Memory B cell (primary cell): ENCODE measurements at regions not wholly inside any gene's neighbourhood (a gene's known extent, or its start where the extent isn't known, plus 50 kb on each side); places are given as distances from the start of the nearest gene placed in this dataset.
"Not testable (repeated sequence)": the region's sequence is repeated elsewhere in the genome, so short reads cannot be mapped to it uniquely, and the experiment has no call there.

Experiments
- ATAC-seq: fragments of 150-1000 bp; cut with Tn5 transposase; 2 replicates; pipeline ENCODE4 v1.10.0; 2021; ENCODE audit warnings: low read depth, mild to moderate bottlenecking, moderate library complexity
- DNase-seq, 2 donors: peaks; one replicate each; pipeline ENCODE4 v3.0.0; 2022; ENCODE audit warnings: low spot score in 2 of 2
- H3K27ac Mint-ChIP-seq: one replicate; pipeline ENCODE4 v1.8.0; 2022; ENCODE audit warnings: mild to moderate bottlenecking, moderate library complexity, mixed read lengths
- H3K27me3 Mint-ChIP-seq: one replicate; pipeline ENCODE4 v1.8.0; 2022; ENCODE audit warnings: mixed read lengths
- H3K36me3 Mint-ChIP-seq: one replicate; pipeline ENCODE4 v1.8.0; 2022; ENCODE audit warnings: mild to moderate bottlenecking, mixed read lengths
- H3K4me1 Mint-ChIP-seq: one replicate; pipeline ENCODE4 v1.8.0; 2022; ENCODE audit warnings: mixed read lengths
- H3K4me3 Mint-ChIP-seq: one replicate; pipeline ENCODE4 v1.8.0; 2022; ENCODE audit warnings: mild to moderate bottlenecking, moderate library complexity, mixed read lengths
- H3K9me3 Mint-ChIP-seq: one replicate; pipeline ENCODE4 v1.8.0; 2022; ENCODE audit warnings: mixed read lengths

DNA sequence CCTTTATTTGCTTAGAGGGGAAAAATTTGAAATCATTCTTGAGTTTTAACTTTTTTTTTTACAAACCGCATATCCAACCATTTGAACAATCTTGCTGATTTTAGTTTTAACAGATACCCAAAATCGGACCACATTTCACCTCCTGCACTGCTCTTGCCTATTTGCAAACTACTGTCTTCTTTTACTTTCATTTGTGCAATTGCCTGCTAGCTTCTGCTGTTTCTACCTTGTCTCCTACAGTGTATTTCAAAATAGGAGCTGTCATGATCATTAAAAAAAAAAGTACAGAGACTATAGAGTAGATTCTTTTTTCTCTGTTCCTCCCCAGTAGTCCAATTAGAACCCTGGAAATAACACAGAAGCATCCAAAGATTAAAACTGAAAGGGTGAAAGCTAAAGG lies 1081.2 kb downstream of the SOCS6 start:
- Mint-ChIP-seq H3K27me3 (no peaks in the 10 kb centered on the region), H3K27ac (no peak overlapping the region), H3K36me3 (no peaks in the 10 kb centered on the region), H3K9me3 (peaks cover 18% of the 10 kb centered on the region), H3K4me1 (no peaks in the 10 kb centered on the region), H3K4me3 (no peak overlapping the region)
- DNase-seq (no peak), ATAC-seq (no peak)

DNA sequence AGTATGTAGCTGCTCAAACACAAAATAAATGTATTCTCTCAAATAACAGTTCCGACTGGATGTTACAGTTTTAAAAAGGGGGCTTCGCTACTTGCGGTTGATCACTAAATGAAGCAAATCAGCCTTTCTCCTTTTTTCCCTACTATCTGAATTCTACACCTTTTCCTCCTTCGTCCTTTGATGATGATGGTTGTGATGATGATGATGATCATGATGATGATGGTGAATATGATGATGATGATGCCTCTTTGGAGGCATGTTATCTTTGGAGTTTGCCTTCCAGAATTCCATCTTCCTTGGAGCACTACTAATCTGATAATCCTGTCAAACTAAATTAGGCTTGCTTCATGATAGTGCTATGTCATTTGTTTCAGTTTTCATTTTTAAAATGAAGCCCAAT lies 1073.3 kb downstream of the SOCS6 start:
- Mint-ChIP-seq H3K4me3 (no peak overlapping the region), H3K4me1 (no peaks in the 10 kb centered on the region), H3K27ac (no peak overlapping the region), H3K9me3 (peaks cover 11% of the 10 kb centered on the region), H3K27me3 (peaks cover 2% of the 10 kb centered on the region), H3K36me3 (no peaks in the 10 kb centered on the region)
- DNase-seq (no peak), ATAC-seq (no peak)

DNA sequence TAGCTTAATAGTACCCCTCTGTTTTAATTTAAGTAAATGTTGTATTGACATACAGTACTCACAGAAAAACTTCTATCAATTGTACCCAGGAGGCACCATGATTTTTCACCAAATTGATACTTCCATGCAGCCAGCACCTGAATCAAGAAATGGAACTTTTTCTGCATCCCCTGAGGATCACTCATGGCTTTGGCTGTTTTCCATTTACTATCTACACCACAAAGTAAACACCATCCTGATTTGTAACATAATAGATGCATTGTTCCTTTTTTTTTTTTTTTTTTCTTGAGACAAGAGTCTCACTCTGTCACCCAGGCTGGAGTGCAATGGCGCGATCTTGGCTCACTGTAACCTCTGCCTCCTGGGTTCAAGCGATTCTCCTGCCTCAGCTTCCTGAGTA lies 1066.8 kb downstream of the SOCS6 start:
- not testable (repeated sequence) for H3K36me3 Mint-ChIP-seq, H3K27ac Mint-ChIP-seq, DNase-seq, H3K4me3 Mint-ChIP-seq, H3K27me3 Mint-ChIP-seq, H3K9me3 Mint-ChIP-seq, H3K4me1 Mint-ChIP-seq, ATAC-seq

DNA sequence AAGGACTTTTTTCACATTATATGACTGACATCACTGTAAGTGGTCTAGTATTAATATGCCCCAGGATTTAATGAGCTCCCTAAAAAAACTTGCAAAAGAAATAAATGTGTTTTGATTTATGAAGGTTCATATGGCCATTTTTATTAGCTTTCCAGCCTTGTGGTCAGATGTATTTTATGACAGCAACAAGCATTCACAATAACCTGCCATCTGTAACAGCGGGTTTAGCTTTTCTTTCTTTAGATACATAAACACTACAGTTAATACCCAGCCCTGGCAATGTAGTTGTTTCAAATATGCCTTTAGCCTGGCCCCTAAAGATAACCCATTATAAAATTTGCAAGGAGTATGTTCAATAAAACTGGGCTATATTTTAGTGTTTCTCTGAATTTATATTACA lies 1063.8 kb downstream of the SOCS6 start:
- Mint-ChIP-seq H3K4me1 (no peaks in the 10 kb centered on the region), H3K27me3 (no peaks in the 10 kb centered on the region), H3K36me3 (no peaks in the 10 kb centered on the region), H3K9me3 (no peaks in the 10 kb centered on the region), H3K27ac (no peak overlapping the region), H3K4me3 (no peak overlapping the region)
- ATAC-seq: no peak
- no peak for DNase-seq

DNA sequence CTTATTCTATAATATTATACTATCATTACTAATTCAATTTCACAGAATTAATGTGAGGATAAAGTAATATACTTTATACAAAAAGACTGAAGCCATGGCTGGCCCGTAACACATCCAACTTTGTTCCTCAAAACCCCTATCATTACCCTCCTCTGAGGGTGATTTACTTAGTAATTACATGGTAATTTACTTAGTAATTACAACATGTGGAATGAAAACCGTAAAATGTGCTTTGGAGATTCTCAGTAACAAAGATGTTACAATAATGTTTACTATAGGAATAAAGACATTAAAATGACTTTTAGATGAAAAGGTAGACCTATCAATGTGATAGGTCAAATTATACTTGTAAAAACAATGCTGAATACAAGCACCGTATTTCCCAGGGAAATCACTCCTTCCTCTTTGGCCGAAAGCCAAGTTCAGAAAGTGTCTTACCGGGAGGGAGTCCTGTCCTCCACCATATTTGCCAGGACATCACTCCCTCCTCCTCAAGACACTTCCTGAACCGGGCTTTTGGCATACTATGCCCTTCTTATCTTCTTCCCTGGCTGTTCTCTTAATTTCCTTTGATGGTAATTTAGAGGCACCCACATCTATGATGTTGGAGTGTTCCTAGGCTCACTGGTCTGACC lies 1047.8 kb downstream of the SOCS6 start:
- ATAC-seq (no peak), DNase-seq (no peak)
- no peak overlapping the region for H3K4me3 Mint-ChIP-seq

DNA sequence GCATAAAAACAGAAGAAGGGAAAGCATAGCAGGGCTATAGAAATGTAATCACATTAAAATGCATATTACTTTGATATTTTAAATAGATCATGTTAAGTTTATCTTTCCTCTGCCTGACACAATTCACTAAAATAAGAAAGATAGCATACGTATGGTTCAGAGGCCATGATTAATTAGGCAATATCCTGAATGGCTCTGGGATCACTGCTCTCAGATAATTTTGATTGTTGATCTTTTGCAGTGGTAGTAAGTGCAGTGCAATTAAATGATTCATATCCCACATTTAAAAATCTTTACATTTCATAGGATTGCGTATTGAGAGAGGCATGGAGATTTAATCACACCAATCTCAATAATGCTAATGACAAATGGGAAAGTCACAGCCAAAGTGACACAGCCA lies 1040.7 kb downstream of the SOCS6 start:
- no peak for ATAC-seq
- H3K4me1 Mint-ChIP-seq: peaks cover 2% of the 10 kb centered on the region
- no peaks in the 10 kb centered on the region for H3K27me3 Mint-ChIP-seq
- DNase-seq: no peak
- no peak overlapping the region for H3K27ac Mint-ChIP-seq
- H3K9me3 Mint-ChIP-seq: peaks cover 4% of the 10 kb centered on the region
- no peaks in the 10 kb centered on the region for H3K36me3 Mint-ChIP-seq
- H3K4me3 Mint-ChIP-seq: no peak overlapping the region

More for the DNA sequence above, 1047.8 kb downstream of the SOCS6 start:
- Mint-ChIP-seq H3K36me3 (no peaks in the 10 kb centered on the region), H3K4me1 (peaks cover 2% of the 10 kb centered on the region), H3K9me3 (peaks cover 2% of the 10 kb centered on the region), H3K27ac (no peak overlapping the region), H3K27me3 (no peaks in the 10 kb centered on the region)

DNA sequence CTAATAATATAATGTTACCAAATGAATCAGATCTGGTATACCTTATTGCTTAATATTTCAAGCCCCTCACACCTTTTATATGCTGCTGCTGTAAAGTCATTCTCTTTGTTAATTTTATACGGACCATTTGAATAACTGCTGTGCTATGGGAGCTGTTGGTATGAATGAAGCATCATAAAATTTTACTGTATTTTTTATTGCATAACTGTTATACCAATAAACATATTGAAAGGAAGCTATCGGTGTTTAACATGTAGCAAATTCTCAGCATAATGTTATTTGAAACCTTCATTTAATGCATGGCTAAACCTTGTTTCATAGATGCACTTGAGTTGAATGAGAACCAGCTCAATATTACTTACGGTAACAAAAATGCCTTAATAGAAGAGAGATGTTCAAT lies 1040.3 kb downstream of the SOCS6 start:
- Mint-ChIP-seq H3K9me3 (peaks cover 4% of the 10 kb centered on the region), H3K27me3 (no peaks in the 10 kb centered on the region), H3K36me3 (no peaks in the 10 kb centered on the region), H3K27ac (no peak overlapping the region), H3K4me3 (no peak overlapping the region), H3K4me1 (peaks cover 2% of the 10 kb centered on the region)
- ATAC-seq: no peak
- no peak for DNase-seq

DNA sequence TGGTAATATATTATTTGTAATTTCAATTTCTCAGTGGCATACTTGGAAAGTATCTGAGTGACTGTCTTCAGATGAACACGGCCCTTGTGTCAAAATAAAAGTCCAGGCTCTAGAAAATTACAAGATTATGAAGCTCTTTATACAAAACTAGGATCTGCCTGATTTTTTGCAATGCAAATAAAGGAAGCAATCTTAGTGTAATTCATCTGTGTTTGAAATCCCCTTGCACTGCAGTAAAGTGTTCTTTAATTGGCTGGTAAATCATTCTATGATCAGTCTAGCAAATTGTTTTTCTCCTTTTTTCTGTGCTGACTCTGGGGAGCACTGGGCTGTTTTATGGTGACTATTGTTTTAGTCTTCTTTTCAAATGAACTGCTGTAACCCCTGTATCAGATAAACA lies 1039.0 kb downstream of the SOCS6 start:
- Mint-ChIP-seq H3K4me1 (peaks cover 2% of the 10 kb centered on the region), H3K36me3 (no peaks in the 10 kb centered on the region), H3K4me3 (no peak overlapping the region), H3K27me3 (no peaks in the 10 kb centered on the region), H3K27ac (no peak overlapping the region), H3K9me3 (peaks cover 4% of the 10 kb centered on the region)
- DNase-seq: no peak
- ATAC-seq: no peak

DNA sequence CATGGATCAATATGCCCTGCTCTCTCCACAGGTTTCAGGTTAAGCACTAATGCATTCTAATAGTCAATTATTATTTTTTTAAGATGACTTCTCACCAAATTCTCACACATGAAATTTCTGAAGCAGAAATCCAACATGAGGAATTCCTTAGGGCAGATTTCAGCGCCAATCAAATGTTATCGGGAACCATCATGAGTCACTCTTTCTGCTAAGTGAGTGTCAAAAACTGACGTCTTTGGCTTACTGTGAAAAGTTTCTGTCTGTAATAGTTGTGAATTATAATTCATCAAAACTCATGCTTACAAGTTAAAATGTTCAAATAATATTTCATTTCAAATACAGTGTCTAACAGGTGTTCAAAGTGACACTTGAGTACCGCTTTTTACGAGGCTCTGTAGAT lies 1038.6 kb downstream of the SOCS6 start:
- Mint-ChIP-seq H3K4me1 (peaks cover 2% of the 10 kb centered on the region), H3K27me3 (no peaks in the 10 kb centered on the region), H3K4me3 (no peak overlapping the region), H3K27ac (no peak overlapping the region), H3K9me3 (peaks cover 4% of the 10 kb centered on the region), H3K36me3 (no peaks in the 10 kb centered on the region)
- DNase-seq (no peak), ATAC-seq (no peak)

DNA sequence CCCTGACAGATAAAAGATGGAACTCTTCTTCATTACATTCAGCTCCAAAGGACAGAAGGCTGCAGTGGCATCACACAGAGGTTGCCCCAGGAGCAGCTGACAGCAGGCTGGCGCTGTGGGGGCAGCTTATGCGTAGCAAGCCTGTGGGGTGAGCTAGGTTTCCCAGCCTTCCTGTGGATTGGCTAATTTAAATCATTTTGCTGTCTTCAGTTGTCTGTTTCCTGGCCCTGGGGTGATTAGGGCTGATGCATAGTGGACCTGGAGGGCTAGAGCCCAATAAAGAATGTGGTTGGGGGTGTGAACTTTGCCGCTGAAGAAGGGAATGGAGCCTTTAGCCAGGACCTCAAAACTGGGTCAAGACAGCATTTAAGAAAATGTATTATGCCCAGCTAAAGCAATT lies 1038.0 kb downstream of the SOCS6 start:
- Mint-ChIP-seq H3K4me3 (no peak overlapping the region), H3K27me3 (no peaks in the 10 kb centered on the region), H3K27ac (no peak overlapping the region), H3K36me3 (no peaks in the 10 kb centered on the region), H3K9me3 (peaks cover 2% of the 10 kb centered on the region), H3K4me1 (no peaks in the 10 kb centered on the region)
- ATAC-seq (no peak), DNase-seq (no peak)

DNA sequence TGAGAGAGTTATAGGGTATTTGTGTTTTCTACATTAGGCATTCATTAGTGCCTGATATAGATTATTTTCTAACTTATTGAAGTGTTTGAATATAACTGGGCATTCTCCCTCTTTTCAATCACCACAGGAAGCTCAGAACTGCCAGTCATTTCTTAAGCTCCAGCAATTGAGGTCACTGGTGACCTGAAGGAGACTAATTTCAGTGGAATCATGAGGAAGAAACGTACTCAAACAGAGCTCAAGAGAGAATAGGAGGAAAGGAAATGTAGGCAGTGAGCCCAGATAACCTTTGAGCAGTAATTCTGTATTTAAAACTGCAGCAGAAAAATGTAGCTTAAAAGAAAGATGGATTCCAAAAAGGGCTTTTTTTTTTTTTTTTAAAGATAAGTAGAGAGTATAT lies 1035.5 kb downstream of the SOCS6 start:
- no peaks in the 10 kb centered on the region for H3K4me1 Mint-ChIP-seq
- no peaks in the 10 kb centered on the region for H3K36me3 Mint-ChIP-seq
- no peak for ATAC-seq
- no peak for DNase-seq
- H3K4me3 Mint-ChIP-seq: no peak overlapping the region
- H3K27ac Mint-ChIP-seq: no peak overlapping the region
- H3K27me3 Mint-ChIP-seq: no peaks in the 10 kb centered on the region
- H3K9me3 Mint-ChIP-seq: peaks cover 2% of the 10 kb centered on the region

DNA sequence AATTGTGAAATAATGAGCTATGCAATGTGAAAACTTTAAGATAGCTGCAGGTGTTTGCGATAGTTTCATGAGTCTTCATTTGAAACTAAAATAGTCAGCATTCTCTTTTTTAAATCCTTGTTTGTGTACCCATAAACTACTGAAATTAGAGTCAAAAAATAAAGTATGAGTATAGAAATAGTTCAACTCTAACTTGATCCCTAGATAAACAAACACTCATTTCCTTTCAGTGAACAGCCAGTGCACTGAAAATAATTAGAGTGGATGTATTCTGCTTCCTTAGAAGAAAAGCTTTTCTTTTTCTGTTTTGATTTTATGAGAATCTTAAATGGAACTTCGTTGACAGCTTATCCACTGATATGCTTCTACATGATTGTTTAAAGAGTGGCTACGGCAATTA lies 1033.4 kb downstream of the SOCS6 start:
- no peak for ATAC-seq
- Mint-ChIP-seq H3K27me3 (no peaks in the 10 kb centered on the region), H3K27ac (no peak overlapping the region), H3K4me3 (no peak overlapping the region), H3K4me1 (no peaks in the 10 kb centered on the region), H3K9me3 (peaks cover 2% of the 10 kb centered on the region), H3K36me3 (no peaks in the 10 kb centered on the region)
- DNase-seq: no peak

DNA sequence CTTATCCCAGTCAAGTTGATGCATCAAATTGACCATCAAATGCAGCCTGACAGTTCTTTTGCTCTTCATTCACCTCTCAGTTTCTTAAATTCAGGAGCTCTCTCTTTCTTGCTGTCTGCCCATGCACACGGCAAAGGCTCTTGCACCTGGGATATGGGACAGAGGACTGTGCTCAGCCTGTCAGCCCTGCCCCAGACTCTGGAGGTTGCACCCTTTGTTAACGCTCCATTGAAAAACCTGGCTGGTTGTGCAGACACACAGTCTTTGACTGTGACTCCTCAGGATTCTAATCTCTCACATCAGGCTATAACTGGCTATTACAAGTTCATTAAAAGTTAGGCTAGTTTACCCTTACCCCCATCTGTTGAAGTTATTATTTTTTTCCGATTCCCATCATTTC lies 1032.5 kb downstream of the SOCS6 start:
- Mint-ChIP-seq H3K27ac (no peak overlapping the region), H3K4me1 (no peaks in the 10 kb centered on the region), H3K27me3 (no peaks in the 10 kb centered on the region), H3K9me3 (peaks cover 2% of the 10 kb centered on the region), H3K4me3 (no peak overlapping the region), H3K36me3 (no peaks in the 10 kb centered on the region)
- ATAC-seq (no peak), DNase-seq (no peak)

DNA sequence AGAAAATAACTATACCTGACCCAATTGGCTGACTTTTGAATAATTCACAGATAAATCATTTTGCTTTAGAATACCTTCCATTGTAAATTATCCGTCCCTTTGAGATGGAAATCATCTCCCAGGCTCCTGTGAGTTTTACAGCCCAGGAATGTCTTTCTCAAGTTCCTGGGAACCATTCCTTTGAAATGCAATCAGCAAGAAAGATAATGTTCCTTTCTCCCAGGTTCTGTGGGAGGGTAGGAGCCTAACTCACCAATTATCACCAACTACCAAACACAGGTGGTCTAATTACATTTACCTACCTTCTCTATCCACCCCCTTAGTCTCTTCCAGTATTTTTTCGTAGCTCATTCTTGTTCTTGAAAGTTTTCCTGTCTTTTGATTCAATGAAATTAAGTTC lies 1016.0 kb downstream of the SOCS6 start:
- Mint-ChIP-seq H3K4me1 (no peaks in the 10 kb centered on the region), H3K36me3 (no peaks in the 10 kb centered on the region), H3K4me3 (no peak overlapping the region), H3K9me3 (peaks cover 8% of the 10 kb centered on the region), H3K27me3 (no peaks in the 10 kb centered on the region), H3K27ac (no peak overlapping the region)
- no peak for DNase-seq
- ATAC-seq: no peak

DNA sequence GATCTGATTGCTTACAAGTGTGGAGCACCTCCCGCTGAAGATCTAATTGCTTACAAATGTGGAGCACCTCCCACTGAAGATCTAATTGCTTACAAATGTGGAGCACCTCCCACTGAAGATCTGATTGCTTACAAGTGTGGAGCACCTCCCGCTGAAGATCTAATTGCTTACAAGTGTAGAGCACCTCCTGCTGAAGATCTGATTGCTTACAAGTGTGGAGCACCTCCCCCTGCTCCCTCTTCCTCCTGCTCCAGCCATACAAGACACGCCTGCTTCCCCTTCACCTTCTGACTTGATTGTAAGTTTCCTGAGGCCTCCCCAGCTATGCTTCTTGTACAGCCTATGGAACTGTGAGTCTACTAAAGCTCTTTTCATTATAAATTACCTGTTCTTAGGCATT lies 1014.9 kb downstream of the SOCS6 start:
- not testable (repeated sequence) for H3K27me3 Mint-ChIP-seq, H3K4me1 Mint-ChIP-seq, H3K27ac Mint-ChIP-seq, ATAC-seq, DNase-seq, H3K36me3 Mint-ChIP-seq, H3K4me3 Mint-ChIP-seq, H3K9me3 Mint-ChIP-seq
